Fibroblast of mammary gland (primary cell): ENCODE measurements at regions not wholly inside any gene's neighbourhood (a gene's known extent, or its start where the extent isn't known, plus 50 kb on each side); places are given as distances from the start of the nearest gene placed in this dataset.

Experiments
- DNase-seq: peaks from one replicate; pipeline ENCODE4 v3.0.0-alpha.2; 2010; ENCODE audit warnings: low read depth
- H3K4me3 ChIP-seq: 2 replicates; pipeline ENCODE4 v1.5.1; 2011; ENCODE audit warnings: low read depth, mild to moderate bottlenecking, low read length, moderate library complexity; ENCODE audit not compliant: control insufficient read depth
- TF ChIP-seq, protein P1 (sequence below): conservative IDR thresholded peaks from 2 replicates; pipeline ENCODE4 v1.5.1; 2011; ENCODE audit warnings: low read depth, low read length, inconsistent platforms; ENCODE audit not compliant: control insufficient read depth, insufficient read depth

DNA sequence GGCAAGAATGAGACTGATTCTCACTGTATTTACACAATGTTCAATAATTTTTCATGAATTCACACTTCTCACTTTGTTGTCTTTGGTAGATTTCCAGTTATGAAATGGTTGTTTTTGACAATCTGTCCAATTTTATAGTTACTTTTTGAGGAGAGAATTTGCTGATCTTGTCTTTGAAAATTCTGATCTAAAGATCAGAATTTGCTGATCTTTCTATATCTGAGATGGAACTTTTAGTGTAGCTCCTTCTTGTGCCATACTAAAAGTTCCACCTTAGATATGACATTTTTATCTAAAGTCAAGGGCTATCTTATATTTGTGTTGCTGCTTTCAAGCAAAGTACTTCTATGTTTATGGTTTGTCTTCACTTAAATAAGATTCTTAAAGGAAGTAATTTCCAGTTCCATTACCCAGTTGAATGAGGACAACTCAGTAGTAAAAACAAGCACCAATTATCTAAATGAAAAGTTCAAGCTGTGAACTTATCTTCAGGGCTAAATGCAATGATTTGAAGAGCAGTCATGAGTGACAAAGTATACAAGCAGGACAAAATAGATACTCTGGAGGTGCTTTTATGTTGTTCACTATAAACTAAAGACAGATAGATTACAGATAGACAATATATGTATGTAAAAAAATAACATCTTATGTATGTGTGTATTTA, 76.4 kb upstream of the FOXG1 start:
- DNase-seq, result no peak
- TF ChIP-seq, protein P1, sequence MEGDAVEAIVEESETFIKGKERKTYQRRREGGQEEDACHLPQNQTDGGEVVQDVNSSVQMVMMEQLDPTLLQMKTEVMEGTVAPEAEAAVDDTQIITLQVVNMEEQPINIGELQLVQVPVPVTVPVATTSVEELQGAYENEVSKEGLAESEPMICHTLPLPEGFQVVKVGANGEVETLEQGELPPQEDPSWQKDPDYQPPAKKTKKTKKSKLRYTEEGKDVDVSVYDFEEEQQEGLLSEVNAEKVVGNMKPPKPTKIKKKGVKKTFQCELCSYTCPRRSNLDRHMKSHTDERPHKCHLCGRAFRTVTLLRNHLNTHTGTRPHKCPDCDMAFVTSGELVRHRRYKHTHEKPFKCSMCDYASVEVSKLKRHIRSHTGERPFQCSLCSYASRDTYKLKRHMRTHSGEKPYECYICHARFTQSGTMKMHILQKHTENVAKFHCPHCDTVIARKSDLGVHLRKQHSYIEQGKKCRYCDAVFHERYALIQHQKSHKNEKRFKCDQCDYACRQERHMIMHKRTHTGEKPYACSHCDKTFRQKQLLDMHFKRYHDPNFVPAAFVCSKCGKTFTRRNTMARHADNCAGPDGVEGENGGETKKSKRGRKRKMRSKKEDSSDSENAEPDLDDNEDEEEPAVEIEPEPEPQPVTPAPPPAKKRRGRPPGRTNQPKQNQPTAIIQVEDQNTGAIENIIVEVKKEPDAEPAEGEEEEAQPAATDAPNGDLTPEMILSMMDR, result no peak
- no peak overlapping the region for H3K4me3 ChIP-seq

DNA sequence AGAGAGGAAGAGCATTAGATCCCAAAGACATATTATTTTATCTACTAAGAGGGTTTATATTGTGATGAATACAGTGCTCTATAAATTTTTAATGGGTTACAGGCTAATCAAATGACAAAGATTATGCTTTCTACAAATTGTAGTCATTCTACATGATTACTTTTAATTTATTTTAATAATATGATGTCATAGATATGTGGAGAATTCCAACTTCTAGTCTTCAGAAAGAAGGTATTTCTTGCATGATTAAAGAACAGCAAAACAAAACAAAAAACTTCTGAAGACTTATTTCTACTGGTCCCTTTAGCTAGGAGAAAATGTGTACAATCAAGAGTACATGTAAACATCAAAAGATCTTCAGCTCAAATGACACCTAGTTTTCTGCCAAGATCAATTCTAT, 71.5 kb upstream of the FOXG1 start:
- DNase-seq, result no peak
- H3K4me3 ChIP-seq, result no peak overlapping the region
- TF ChIP-seq, protein P1, result no peak

DNA sequence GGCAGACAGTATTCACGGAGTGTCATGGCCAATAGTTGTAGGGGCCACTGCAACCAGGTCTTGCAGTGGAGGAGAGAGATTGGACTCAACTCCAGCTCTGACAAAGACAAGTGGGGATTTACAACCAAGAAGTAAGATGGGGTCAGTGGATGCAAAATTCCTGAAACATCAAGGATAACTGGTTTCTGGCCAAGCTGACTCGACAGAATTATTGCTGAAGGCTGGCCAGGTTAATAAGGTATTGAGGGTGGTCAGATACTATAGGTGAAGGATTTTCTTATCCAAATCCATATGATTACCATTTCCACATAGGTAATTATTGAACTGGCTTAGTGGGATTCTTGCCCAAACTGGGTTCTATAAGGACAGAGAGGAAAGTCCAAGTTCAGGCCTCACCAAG, 64.9 kb upstream of the FOXG1 start:
- TF ChIP-seq, protein P1, result no peak
- H3K4me3 ChIP-seq, result no peak overlapping the region
- no peak for DNase-seq

DNA sequence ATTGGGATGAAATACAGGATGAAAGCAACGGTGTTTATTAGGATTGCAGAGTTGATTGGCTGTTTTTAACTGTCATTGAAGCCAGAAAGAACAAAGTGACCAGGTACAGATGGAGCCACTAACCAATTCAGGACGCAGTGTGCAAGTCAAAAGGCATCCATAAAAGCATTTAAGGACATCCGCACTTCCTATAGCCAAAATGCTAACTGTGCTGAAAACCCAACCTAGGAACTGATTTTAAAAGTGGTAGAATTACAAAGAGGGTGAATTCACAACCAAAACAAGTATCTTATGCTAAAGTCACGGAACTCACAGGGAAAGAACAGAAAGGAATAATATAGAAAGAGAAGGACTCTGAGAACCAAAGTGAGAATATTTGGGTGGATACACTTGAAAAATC, 63.1 kb upstream of the FOXG1 start:
- TF ChIP-seq, protein P1, result no peak
- H3K4me3 ChIP-seq, result no peak overlapping the region
- DNase-seq, result no peak

DNA sequence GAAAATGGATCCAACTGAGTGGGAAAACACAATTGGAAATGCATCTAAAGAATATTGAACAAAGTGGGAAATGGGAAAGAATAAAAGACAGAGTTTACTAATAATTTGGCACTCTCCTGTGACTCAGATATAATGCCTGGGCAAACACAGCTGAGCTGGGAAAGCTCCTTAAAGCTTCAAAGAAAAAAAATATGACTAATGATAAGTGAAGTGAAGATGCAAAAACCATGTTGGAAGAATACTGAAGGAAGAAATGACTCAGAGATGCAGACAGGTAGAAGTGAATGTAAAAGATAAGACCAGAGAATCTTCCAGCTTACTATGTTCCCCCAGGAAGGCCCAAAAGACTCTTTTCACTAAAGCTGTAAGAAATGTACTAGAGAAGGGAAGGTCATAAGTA, 62.4 kb upstream of the FOXG1 start:
- TF ChIP-seq, protein P1, result no peak
- peak; percentile 48 for DNase-seq
- no peak overlapping the region for H3K4me3 ChIP-seq

DNA sequence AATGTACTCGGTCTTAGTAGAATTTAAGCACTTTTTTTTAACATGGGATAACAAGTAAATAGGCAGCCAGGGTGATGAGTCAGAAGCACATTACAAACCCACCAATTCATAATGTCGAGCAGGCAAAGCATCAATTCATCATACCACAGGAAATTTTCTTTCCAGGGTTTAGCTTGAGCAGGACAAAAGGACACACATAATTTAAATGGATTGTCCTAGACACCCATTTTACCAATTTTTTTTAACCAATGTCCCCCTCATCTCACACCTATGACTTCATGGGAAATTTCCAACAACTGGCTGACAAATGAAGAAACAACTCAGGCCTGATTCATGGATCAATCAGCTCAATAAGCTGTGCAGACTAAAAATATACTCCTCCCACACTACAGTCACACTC, 58.8 kb upstream of the FOXG1 start:
- no peak overlapping the region for H3K4me3 ChIP-seq
- DNase-seq, result peak; percentile 89
- TF ChIP-seq, protein P1, result no peak
